Nephron (organoid): ENCODE measurements at regions not wholly inside any gene's neighbourhood (a gene's known extent, or its start where the extent isn't known, plus 50 kb on each side); places are given as distances from the start of the nearest gene placed in this dataset.

Experiments used
- H3K27ac Mint-ChIP-seq, 3 experiments: 2 replicates each; pipeline ENCODE4 v1.8.0; 2020; ENCODE audit warnings: mixed read lengths in 3 of 3, mild to moderate bottlenecking in 2 of 3, moderate library complexity in 1 of 3
- H3K27me3 Mint-ChIP-seq: 2 replicates; pipeline ENCODE4 v1.8.0; 2021; ENCODE audit warnings: low read depth, mild to moderate bottlenecking, moderate library complexity, mixed read lengths
- H3K36me3 Mint-ChIP-seq: 2 replicates; pipeline ENCODE4 v1.8.0; 2020; ENCODE audit warnings: low read depth, mixed read lengths
- H3K4me1 Mint-ChIP-seq: 2 replicates; pipeline ENCODE4 v1.8.0; 2020; ENCODE audit warnings: mixed read lengths
- H3K4me3 Mint-ChIP-seq, 3 experiments: 2 replicates each; pipeline ENCODE4 v1.8.0; 2020; ENCODE audit warnings: mild to moderate bottlenecking in 3 of 3, mixed read lengths in 3 of 3, moderate library complexity in 2 of 3
- H3K9me3 Mint-ChIP-seq: 2 replicates; pipeline ENCODE4 v1.8.0; 2020; ENCODE audit warnings: mixed read lengths
- CTCF ChIP-seq, 3 experiments: fragments of 200-600 bp; sonication (generic); IDR thresholded peaks; one replicate each; pipeline ENCODE4 v1.5.0; 2021; ENCODE audit warnings: antibody characterized with exemption in 3 of 3; ENCODE audit not compliant: unreplicated experiment in 3 of 3

- H3K4me1 Mint-ChIP-seq = peaks cover 61% of the 10 kb centered on the region
- peaks cover 42% of the 10 kb centered on the region for H3K27me3 Mint-ChIP-seq
- H3K27ac Mint-ChIP-seq = peak overlapping the region; percentile 75 to 90 (median 81)
- peaks cover 20% of the 10 kb centered on the region for H3K36me3 Mint-ChIP-seq
- no peaks in the 10 kb centered on the region for H3K9me3 Mint-ChIP-seq
- peak overlapping the region; percentile 83 to 96 (median 94) for H3K4me3 Mint-ChIP-seq
- no peak for TF ChIP-seq CTCF (IDR thresholded peaks at IDR 0.05; ENCODE audit: unreplicated experiment in 3 of 3)
Observed at GRCh38 chr12:54126696-54127537, 61.9 kb downstream of the SMUG1 start.

GRCh38 chr12:54127538-54128259 is 61.1 kb downstream of the SMUG1 start:
- Mint-ChIP-seq H3K4me3 (peak overlapping the region; percentile 83 to 96 (median 94)), H3K27ac (peak overlapping the region; percentile 75 to 90 (median 81)), H3K36me3 (peaks cover 20% of the 10 kb centered on the region), H3K9me3 (no peaks in the 10 kb centered on the region), H3K27me3 (peaks cover 42% of the 10 kb centered on the region), H3K4me1 (peaks cover 60% of the 10 kb centered on the region)
- TF ChIP-seq CTCF (IDR thresholded peaks at IDR 0.05; ENCODE audit: unreplicated experiment in 3 of 3) = no peak

GRCh38 chr12:54128416-54128815 is 60.4 kb downstream of the SMUG1 start:
- TF ChIP-seq CTCF (IDR thresholded peaks at IDR 0.05; ENCODE audit: unreplicated experiment in 3 of 3) = no peak
- Mint-ChIP-seq H3K27me3 (peaks cover 49% of the 10 kb centered on the region), H3K4me3 (peak overlapping the region; percentile 83 to 96 (median 94))

GRCh38 chr12:54129028-54129903 is 59.5 kb downstream of the SMUG1 start:
- H3K4me3 Mint-ChIP-seq = peak overlapping the region; percentile 83 to 96 (median 94)

More at GRCh38 chr12:54128416-54128815, 60.4 kb downstream of the SMUG1 start:
- Mint-ChIP-seq H3K36me3 (peaks cover 24% of the 10 kb centered on the region), H3K4me1 (peaks cover 61% of the 10 kb centered on the region), H3K9me3 (no peaks in the 10 kb centered on the region), H3K27ac (peak overlapping the region; percentile 49 to 80 (median 68))

More at GRCh38 chr12:54129028-54129903, 59.5 kb downstream of the SMUG1 start:
- Mint-ChIP-seq H3K4me1 (peaks cover 63% of the 10 kb centered on the region), H3K27ac (peak overlapping the region; percentile 49 to 80 (median 68)), H3K36me3 (peaks cover 24% of the 10 kb centered on the region), H3K27me3 (peaks cover 45% of the 10 kb centered on the region), H3K9me3 (no peaks in the 10 kb centered on the region)
- TF ChIP-seq CTCF (IDR thresholded peaks at IDR 0.05; ENCODE audit: unreplicated experiment in 3 of 3) = no peak
